IPS-18c (cell line): ENCODE measurements at regions not wholly inside any gene's neighbourhood (a gene's known extent, or its start where the extent isn't known, plus 50 kb on each side); places are given as distances from the start of the nearest gene placed in this dataset.

Source experiments
- H3K4me3 ChIP-seq: 2 replicates; pipeline ENCODE4 v1.7.0; 2013; ENCODE audit warnings: low read depth, mild to moderate bottlenecking, low read length, moderate library complexity; ENCODE audit not compliant: insufficient read depth
- H3K9me3 ChIP-seq: one replicate; pipeline ENCODE4 v1.6.1; 2013; ENCODE audit warnings: mild to moderate bottlenecking, low read length, moderate library complexity; ENCODE audit not compliant: control insufficient read depth, insufficient read depth

DNA sequence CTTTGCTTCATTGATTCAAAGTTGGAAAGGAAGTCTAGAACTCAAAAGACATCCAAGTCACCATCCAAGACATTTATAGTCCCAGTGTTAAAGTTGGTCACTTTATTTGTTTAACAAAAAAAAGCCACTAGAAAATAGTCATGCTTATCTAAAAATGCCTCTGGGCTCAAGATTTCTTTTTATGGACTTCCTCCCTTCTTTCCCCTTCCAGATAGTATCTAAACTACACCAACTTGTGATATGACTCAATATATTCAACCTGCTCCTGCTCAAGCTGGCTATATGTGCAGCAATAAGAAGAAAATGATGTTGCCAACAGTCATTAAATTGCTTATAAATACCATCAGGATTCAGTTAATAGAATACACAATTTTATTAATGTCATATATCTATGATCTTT, 1177.1 kb downstream of the FLRT2 start:
- Histone ChIP-seq H3K9me3 (no peaks in the 10 kb centered on the region), H3K4me3 (no peak overlapping the region)

GRCh38 chr14:86683561-86683960, 1153.6 kb downstream of the FLRT2 start:
- no peaks in the 10 kb centered on the region for H3K9me3 ChIP-seq
- H3K4me3 ChIP-seq, result no peak overlapping the region

- no peaks in the 10 kb centered on the region for H3K9me3 ChIP-seq
- H3K4me3 ChIP-seq, result no peak overlapping the region
Observed at GRCh38 chr14:86675059-86675458, 1145.1 kb downstream of the FLRT2 start.

GRCh38 chr14:86673523-86673969, 1143.6 kb downstream of the FLRT2 start:
- Histone ChIP-seq H3K9me3 (no peaks in the 10 kb centered on the region), H3K4me3 (no peak overlapping the region)

- Histone ChIP-seq H3K9me3 (no peaks in the 10 kb centered on the region), H3K4me3 (no peak overlapping the region)
Observed at GRCh38 chr14:86672080-86672479, 1142.1 kb downstream of the FLRT2 start.

DNA sequence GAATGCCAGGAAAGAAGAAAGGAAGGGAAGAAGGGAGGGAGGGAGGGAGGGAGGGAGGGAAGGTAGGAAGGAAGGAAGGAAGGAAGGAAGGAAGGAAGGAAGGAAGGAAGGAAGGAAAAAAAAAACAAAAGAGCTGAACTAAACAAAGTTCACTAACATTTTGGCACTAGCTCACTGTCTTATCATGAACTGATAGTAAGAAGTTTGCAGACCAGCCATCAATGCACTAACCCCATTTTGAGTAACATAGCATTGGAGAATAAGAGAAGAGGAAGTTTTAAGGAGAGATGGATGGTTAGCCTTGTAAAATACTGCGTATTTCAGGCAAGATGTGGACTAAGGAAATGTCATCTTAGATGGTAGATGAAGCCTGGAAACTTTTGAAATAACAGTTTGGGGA, 1136.0 kb downstream of the FLRT2 start:
- no peak overlapping the region for H3K4me3 ChIP-seq
- H3K9me3 ChIP-seq, result no peaks in the 10 kb centered on the region

DNA sequence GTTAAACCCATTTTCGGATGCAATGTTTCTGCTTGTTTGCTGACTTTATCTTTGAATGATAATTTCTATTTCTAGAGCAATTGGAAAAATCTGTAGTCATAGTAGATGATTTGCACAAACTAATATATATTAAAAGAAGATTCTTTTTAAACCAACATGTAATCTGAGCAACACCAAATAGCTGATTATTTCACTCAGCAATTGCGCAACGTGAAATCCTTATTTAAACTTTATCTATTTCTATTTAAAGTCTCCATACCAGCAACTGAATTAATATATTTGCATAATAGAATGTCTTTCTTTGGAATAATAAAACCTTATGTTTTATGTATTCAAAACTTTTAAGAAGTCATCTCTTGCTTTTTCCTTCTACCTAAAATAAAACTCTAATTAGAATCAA, 1132.4 kb downstream of the FLRT2 start:
- no peak overlapping the region for H3K4me3 ChIP-seq
- no peaks in the 10 kb centered on the region for H3K9me3 ChIP-seq

GRCh38 chr14:86654558-86655184, 1124.7 kb downstream of the FLRT2 start:
- H3K9me3 ChIP-seq, result no peaks in the 10 kb centered on the region

GRCh38 chr14:86652526-86652925, 1122.6 kb downstream of the FLRT2 start:
- H3K4me3 ChIP-seq, result no peak overlapping the region
- no peaks in the 10 kb centered on the region for H3K9me3 ChIP-seq

More at GRCh38 chr14:86654558-86655184, 1124.7 kb downstream of the FLRT2 start:
- no peak overlapping the region for H3K4me3 ChIP-seq

DNA sequence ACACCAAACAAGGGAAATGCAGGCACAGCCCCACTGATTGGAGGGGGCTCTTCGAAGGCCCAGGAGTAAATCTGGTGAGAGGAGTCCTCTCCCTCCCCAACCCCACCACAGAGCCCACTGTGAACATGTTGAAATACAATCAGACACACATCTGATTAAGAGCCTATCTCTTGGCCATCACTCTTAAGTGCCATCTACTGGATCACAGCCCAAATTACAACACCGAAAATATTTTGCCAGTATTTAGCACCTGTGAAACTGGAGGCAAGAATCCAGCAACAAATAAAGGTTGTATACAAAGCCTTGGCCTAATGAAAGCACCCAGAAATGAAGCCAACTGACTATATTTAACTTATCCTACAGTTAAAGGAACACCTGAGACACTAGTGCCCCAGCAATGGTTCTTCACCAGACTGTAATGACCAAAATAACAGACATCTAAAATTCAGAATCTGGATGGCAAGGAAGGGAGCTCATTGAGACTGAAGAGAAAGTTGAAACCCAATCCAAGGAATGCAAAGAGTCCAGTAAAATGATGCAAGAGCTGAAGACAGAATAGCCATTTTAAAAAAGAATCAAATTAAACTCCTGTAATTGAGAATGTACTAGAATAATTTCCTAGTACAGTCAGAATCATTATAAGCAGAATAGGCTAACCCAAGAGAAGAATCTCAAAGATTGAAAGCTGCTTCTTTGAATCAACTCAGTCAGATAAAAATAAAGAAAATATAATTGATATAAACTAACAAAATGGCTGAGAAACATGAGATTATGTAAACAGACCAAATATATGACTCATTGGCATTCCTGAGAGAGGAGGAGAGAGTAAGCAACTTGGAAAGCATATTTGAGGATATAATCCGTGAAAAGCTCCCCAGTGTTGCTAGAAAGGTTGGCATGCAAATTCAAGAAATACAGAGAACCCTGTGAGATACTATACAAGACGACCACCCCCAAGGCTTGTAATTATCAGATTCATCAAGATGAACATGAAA, 1117.0 kb downstream of the FLRT2 start:
- H3K4me3 ChIP-seq, result no peak overlapping the region
- H3K9me3 ChIP-seq, result no peaks in the 10 kb centered on the region

- Histone ChIP-seq H3K4me3 (no peak overlapping the region), H3K9me3 (no peaks in the 10 kb centered on the region)
Observed at GRCh38 chr14:86646125-86646524, 1116.2 kb downstream of the FLRT2 start.

DNA sequence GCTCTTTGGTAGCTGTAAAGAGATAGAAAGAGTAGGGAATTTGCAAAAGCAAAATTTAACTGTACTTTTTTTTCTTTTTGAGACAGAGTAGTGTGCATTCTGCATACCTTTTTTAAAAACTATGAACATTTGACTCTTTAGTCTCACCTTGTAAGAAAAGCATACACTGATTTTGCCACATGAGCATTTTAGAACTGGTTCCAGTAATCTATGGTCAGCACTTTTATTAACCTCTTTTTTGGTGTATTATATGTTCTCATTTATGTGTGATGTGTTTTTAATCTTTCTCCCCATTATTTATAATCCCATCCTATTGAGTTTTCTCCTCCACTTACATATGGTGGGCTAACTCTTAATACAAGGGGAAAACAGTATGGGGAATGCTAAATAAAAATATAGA, 1111.4 kb downstream of the FLRT2 start:
- Histone ChIP-seq H3K9me3 (no peaks in the 10 kb centered on the region), H3K4me3 (no peak overlapping the region)

- H3K4me3 ChIP-seq, result no peak overlapping the region
- H3K9me3 ChIP-seq, result no peaks in the 10 kb centered on the region
Observed at GRCh38 chr14:86640288-86640687, 1110.3 kb downstream of the FLRT2 start.

- no peak overlapping the region for H3K4me3 ChIP-seq
- no peaks in the 10 kb centered on the region for H3K9me3 ChIP-seq
Observed at GRCh38 chr14:86639666-86640065, 1109.7 kb downstream of the FLRT2 start.

DNA sequence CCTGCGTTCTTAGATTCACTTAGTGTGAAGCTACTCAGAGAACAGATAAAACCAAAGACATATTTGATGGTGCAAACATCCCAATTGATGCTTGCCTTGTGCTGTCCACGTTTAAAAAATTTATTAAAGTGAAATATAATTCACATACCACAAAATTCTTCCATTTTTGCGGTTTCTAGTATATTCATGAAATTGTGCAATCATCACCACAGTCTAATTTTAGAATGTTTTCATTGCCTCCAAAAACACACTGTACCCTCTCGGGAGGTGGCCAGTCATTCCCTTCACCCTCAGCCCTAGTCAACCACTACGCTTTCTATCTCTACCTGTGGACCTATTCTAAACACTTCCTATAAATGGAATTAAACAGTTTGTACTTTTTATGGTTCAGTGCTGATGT, 1109.2 kb downstream of the FLRT2 start:
- H3K4me3 ChIP-seq, result no peak overlapping the region
- no peaks in the 10 kb centered on the region for H3K9me3 ChIP-seq

DNA sequence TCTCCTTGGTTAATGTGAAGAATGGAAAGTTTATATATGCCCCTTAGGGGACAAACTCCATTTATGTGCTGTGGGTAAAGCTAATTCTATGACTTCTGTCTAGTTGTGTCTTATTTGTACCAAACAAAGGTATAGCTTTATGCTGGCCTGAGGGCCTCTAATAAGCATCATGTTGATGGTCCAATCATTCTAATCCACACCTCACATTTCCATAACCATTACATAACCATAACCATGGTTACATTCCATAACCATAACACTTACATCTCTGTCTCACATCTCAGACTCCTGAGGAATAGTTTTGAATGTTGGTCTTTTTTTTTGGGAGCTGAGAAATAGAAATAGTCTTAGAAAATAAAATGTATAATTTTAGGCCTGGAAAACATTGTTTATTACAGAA, 1097.1 kb downstream of the FLRT2 start:
- H3K9me3 ChIP-seq, result no peaks in the 10 kb centered on the region
- no peak overlapping the region for H3K4me3 ChIP-seq

DNA sequence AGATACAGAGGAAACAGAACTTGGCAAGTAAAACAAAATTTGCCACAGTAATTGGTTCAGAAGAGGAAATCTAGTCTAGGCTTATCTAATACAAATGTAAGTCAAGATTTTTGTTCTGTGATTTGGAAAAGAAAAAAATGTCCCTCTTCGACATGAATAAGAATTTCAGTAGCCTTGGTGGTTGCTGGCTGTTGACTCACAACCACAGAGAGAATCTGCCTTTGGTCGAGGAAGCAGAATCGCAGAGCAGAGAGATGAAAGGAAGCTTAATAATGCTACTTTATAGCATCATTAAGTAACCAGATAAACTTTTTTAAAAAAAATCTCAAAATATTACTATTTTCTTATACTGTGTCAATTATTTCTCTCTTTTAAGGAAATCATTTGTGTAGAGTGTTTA, 1096.6 kb downstream of the FLRT2 start:
- no peaks in the 10 kb centered on the region for H3K9me3 ChIP-seq
- no peak overlapping the region for H3K4me3 ChIP-seq

GRCh38 chr14:86625637-86626036, 1095.7 kb downstream of the FLRT2 start:
- H3K4me3 ChIP-seq, result no peak overlapping the region
- H3K9me3 ChIP-seq, result no peaks in the 10 kb centered on the region
